Osteoblast (primary cell): ENCODE measurements at regions not wholly inside any gene's neighbourhood (a gene's known extent, or its start where the extent isn't known, plus 50 kb on each side); places are given as distances from the start of the nearest gene placed in this dataset.

ENCODE experiments used
- DNase-seq: peaks from one replicate; pipeline ENCODE4 v3.0.0; 2011; ENCODE audit warnings: low spot score, mixed read lengths; ENCODE audit not compliant: insufficient read length; ENCODE audit errors: missing footprints
- H2AFZ ChIP-seq: 2 replicates; pipeline ENCODE4 v1.6.0; 2011; ENCODE audit warnings: mild to moderate bottlenecking, low read length
- H3K27ac ChIP-seq: 2 replicates; pipeline ENCODE4 v1.5.1; 2011; ENCODE audit warnings: mild to moderate bottlenecking, low read depth, low read length, moderate library complexity
- H3K27me3 ChIP-seq: 2 replicates; pipeline ENCODE4 v1.6.0; 2012; ENCODE audit warnings: mild to moderate bottlenecking, control low read depth, inconsistent platforms, low read length, moderate library complexity; ENCODE audit not compliant: insufficient read depth
- H3K36me3 ChIP-seq: 2 replicates; pipeline ENCODE4 v1.5.1; 2011; ENCODE audit warnings: mild to moderate bottlenecking, low read length, control low read depth, moderate library complexity; ENCODE audit not compliant: insufficient read depth
- H3K4me1 ChIP-seq: 2 replicates; pipeline ENCODE4 v1.5.1; 2011; ENCODE audit warnings: mild to moderate bottlenecking, low read length, control low read depth, moderate library complexity; ENCODE audit not compliant: insufficient read depth
- H3K4me2 ChIP-seq: 2 replicates; pipeline ENCODE4 v1.6.0; 2011; ENCODE audit warnings: mild to moderate bottlenecking, low read length; ENCODE audit not compliant: insufficient read depth
- H3K4me3 ChIP-seq: fragments of 200-600 bp; sonication (generic); 3 replicates; pipeline ENCODE4 v1.5.1; 2012; ENCODE audit warnings: mild to moderate bottlenecking, low read length, inconsistent platforms; ENCODE audit not compliant: insufficient read depth
- H3K79me2 ChIP-seq: 2 replicates; pipeline ENCODE4 v1.6.0; 2012; ENCODE audit warnings: mild to moderate bottlenecking, low read length, control low read depth, inconsistent platforms; ENCODE audit not compliant: insufficient read depth
- H3K9me3 ChIP-seq: 2 replicates; pipeline ENCODE4 v1.5.1; 2011; ENCODE audit warnings: low read depth, low read length, control low read depth
- H4K20me1 ChIP-seq: 2 replicates; pipeline ENCODE4 v1.6.0; 2012; ENCODE audit warnings: mild to moderate bottlenecking, low read length, control low read depth; ENCODE audit not compliant: insufficient read depth
- CTCF ChIP-seq: IDR thresholded peaks from 2 replicates; pipeline ENCODE4 v1.5.1; 2011; ENCODE audit warnings: mild to moderate bottlenecking, low read depth, low read length, moderate library complexity; ENCODE audit errors: extremely low read depth

GRCh38 chr18:30359521-30359920, 683.0 kb downstream of the DSC3 start:
- no peak for TF ChIP-seq CTCF
- no peaks in the 10 kb centered on the region for H3K27me3 ChIP-seq
- no peaks in the 10 kb centered on the region for H3K36me3 ChIP-seq
- H3K27ac ChIP-seq, result no peak overlapping the region
- no peaks in the 10 kb centered on the region for H3K9me3 ChIP-seq
- no peaks in the 10 kb centered on the region for H3K4me1 ChIP-seq
- no peaks in the 10 kb centered on the region for H3K79me2 ChIP-seq
- no peak for DNase-seq
- no peak overlapping the region for H3K4me2 ChIP-seq
- H4K20me1 ChIP-seq, result no peaks in the 10 kb centered on the region
- H3K4me3 ChIP-seq, result no peak overlapping the region
- no peak overlapping the region for H2AFZ ChIP-seq

- no peak for TF ChIP-seq CTCF
- Histone ChIP-seq H3K27me3 (no peaks in the 10 kb centered on the region), H3K36me3 (no peaks in the 10 kb centered on the region), H3K79me2 (no peaks in the 10 kb centered on the region), H3K9me3 (no peaks in the 10 kb centered on the region), H3K4me3 (no peak overlapping the region), H4K20me1 (no peaks in the 10 kb centered on the region), H3K27ac (no peak overlapping the region), H3K4me1 (no peaks in the 10 kb centered on the region), H3K4me2 (no peak overlapping the region), H2AFZ (no peak overlapping the region)
- no peak for DNase-seq
Measured at GRCh38 chr18:30358555-30358954, 684.0 kb downstream of the DSC3 start.

DNA sequence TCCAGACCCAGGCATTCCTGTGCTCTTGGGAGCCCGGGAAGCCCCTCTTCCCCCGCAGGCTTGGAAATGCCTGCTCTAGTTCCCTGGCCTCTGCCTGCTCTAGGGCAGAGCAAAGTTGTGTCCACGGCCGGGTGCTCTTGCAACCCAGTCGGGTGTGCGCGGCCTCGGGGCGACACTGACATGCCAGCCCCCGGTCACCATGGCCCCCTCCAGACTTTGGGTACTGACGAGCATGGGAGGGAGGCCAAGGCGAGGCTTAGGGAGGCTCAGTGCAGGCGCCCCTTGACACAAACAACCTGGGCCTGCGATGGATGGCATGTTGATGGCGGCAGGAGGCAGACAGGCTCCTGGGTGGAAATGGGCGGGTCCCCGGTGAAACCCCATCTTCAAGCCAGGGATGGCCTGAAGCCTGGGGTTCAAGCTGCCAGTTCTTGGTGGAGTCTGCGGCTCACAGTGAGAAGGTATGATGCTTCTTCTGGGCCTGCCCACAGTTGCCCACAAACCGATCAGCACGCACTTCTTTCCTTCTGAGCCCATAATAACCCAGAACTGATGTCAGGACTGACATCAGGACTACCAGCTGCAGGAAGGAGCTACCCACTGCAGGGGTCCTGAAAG, 689.9 kb downstream of the DSC3 start:
- Histone ChIP-seq H3K4me2 (no peak overlapping the region), H2AFZ (no peak overlapping the region), H3K27ac (no peak overlapping the region), H3K4me1 (no peaks in the 10 kb centered on the region), H3K36me3 (no peaks in the 10 kb centered on the region), H3K4me3 (no peak overlapping the region), H4K20me1 (no peaks in the 10 kb centered on the region), H3K9me3 (no peaks in the 10 kb centered on the region), H3K79me2 (no peaks in the 10 kb centered on the region), H3K27me3 (no peaks in the 10 kb centered on the region)
- peak; percentile 31 for DNase-seq
- TF ChIP-seq CTCF, result no peak

GRCh38 chr18:30350263-30350662, 692.3 kb downstream of the DSC3 start:
- no peak for TF ChIP-seq CTCF
- Histone ChIP-seq H3K36me3 (no peaks in the 10 kb centered on the region), H3K4me2 (no peak overlapping the region), H4K20me1 (no peaks in the 10 kb centered on the region), H3K4me1 (no peaks in the 10 kb centered on the region), H3K79me2 (no peaks in the 10 kb centered on the region), H3K4me3 (no peak overlapping the region), H3K27me3 (no peaks in the 10 kb centered on the region), H3K9me3 (no peaks in the 10 kb centered on the region), H3K27ac (no peak overlapping the region), H2AFZ (no peak overlapping the region)
- no peak for DNase-seq
